ENCODE measurements at regions not wholly inside any gene's neighbourhood (a gene's known extent, or its start where the extent isn't known, plus 50 kb on each side); places are given as distances from the start of the nearest gene placed in this dataset.

DNA sequence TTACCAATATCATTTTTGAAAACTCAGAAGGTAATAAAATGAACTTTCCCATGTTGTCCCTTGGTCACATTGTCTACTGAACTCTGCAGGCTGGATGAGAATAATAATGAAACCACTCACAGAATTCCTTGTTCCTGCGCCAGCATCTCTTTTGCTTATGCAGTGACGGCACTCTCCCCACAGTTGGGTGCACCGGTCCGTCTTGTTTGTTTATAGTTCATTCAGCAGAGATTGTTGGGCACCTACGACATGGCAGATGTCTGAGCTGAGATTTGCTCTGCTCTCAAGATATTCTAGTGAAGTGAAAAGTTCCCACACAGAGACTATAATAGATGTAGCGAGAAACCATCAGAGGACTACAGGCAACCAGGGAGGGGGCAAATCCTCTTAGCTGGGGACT lies 375.7 kb upstream of the CDH11 start:
- no peak for DNase-seq (ENCODE audit: low read depth)

DNA sequence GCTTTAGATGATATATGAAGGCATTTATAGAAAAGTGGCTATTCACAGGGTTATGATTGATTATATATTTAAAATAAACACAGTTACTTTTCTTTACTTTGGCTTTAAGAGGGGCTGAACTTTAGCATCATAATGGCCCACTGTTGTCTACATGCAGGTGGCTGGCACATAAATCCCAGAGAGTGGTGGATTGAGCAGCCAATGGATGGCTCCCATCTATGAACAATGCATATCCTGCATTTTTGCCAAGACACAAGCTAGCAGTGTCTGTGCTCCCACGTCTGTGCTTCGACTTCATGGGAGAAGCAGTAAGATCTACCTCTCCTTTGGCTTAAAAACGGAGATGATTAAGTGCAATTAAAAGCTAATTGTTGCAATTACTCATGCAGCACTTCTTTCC lies 373.2 kb upstream of the CDH11 start:
- DNase-seq (ENCODE audit: low read depth) = no peak

DNA sequence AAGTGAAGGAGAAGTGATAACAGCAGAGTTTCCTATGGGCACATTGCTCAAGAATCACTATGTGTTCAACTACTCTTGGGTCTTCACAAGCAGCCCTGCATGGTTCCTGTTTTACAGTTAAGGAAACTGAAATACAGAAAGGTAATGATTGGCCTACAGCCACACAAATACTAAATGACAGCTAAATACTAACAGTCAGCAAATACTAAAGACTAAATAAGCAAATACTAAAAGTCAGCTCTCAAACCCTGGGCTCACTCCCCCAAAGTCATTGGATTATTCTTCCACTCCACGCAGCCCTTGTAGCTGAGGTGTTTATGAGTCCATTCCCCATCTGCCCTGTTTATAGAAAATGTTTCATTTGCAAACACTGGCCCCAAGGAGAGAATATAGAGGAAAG lies 372.7 kb upstream of the CDH11 start:
- DNase-seq (ENCODE audit: low read depth) = no peak

DNA sequence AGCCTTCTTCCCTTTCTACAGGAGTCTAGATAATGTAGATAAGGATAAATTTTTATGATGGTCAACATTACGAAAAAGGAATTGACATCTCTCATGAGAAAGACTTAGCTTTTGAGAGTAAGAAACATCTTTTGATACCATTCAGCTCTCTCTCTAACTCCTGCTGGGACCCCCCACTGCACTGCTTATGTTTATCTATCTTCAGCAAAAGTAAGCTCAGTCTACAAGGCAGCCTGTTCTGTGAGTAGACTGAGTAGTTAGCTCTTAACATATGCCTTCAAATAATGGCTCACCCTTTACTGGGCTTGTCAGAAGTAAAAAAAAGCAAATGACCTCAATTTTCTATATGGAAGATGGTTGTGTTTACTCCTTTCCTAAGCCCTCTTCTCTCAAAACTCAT lies 372.2 kb upstream of the CDH11 start:
- no peak for DNase-seq (ENCODE audit: low read depth)

- DNase-seq (ENCODE audit: low read depth) = no peak
Measured at GRCh38 chr16:65490286-65490685, 368.4 kb upstream of the CDH11 start.

GRCh38 chr16:65489531-65490023 lies 367.7 kb upstream of the CDH11 start:
- DNase-seq (ENCODE audit: low read depth) = no peak

DNA sequence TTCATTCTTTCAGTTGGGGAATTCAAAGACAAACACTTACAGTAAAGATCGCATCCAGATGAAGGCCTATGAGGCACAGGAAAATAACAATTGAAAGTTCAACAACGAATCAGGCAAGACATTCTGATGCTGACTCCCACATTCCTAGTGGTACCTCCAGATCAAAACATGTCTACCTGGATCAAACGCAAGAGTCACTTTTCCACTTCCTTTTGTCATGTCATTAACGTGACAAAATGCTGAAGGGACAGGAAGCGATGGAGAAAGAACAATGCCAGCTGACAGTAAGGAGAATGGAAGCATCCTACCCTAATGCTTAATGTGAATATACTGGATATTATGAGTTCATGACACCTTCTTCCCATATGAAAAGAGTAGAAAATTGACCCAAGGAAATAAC lies 365.4 kb upstream of the CDH11 start:
- no peak for DNase-seq (ENCODE audit: low read depth)

DNA sequence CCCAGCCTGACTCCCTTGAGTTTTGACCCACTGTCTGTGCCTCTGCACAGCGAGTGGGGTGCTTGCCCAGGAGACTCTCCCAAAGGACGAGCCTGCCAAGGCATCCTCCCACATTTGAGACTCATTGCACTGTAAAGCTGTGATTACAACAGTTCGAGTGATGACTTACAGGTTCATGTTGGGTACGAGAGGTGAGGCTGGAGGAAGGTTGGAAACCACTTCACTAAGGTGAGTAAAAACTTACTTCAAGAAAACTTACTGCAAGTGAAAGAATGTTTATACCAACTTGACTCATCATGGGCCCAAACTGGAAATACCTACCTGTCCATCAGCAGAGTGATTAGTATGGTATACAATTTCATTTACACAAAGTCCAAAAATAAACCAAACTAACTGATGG lies 360.1 kb upstream of the CDH11 start:
- no peak for DNase-seq (ENCODE audit: low read depth)

- no peak for DNase-seq (ENCODE audit: low read depth)
Measured at GRCh38 chr16:65480281-65481091, 358.6 kb upstream of the CDH11 start.

DNA sequence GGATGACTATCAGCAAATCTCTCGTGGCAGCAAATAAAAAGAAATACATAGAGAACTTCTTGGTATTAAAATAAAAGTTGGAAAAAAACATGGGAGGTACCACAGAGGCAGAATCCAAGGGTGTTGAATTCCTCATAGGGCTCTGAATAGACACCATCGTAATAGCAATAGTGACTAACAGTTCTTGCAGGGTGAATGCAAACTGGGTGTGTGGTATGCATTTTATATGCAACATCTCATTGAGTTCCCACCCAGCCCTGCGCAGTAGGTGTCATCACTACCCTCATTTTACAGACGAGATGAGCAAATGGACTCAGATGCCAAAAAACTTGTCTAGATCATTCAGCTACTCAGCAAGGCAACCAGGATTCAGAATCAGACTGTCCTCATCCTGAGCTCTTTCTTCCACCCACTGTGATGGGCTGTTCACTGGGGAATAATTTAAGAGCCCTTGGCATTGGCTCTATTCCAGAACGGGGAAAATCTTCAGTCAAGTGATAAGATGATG lies 354.6 kb upstream of the CDH11 start:
- no peak for DNase-seq (ENCODE audit: low read depth)

- no peak for DNase-seq (ENCODE audit: low read depth)
Measured at GRCh38 chr16:65473699-65474098, 351.8 kb upstream of the CDH11 start.

GRCh38 chr16:65469116-65469515 lies 347.3 kb upstream of the CDH11 start:
- no peak for DNase-seq (ENCODE audit: low read depth)

GRCh38 chr16:65468133-65468532 lies 346.3 kb upstream of the CDH11 start:
- no peak for DNase-seq (ENCODE audit: low read depth)

- no peak for DNase-seq (ENCODE audit: low read depth)
Measured at GRCh38 chr16:65463652-65464260, 341.9 kb upstream of the CDH11 start.

GRCh38 chr16:65457084-65457483 lies 335.2 kb upstream of the CDH11 start:
- DNase-seq (ENCODE audit: low read depth) = no peak

- no peak for DNase-seq (ENCODE audit: low read depth)
Measured at GRCh38 chr16:65455761-65456160, 333.9 kb upstream of the CDH11 start.

GRCh38 chr16:65453646-65454045 lies 331.8 kb upstream of the CDH11 start:
- DNase-seq (ENCODE audit: low read depth) = no peak

DNA sequence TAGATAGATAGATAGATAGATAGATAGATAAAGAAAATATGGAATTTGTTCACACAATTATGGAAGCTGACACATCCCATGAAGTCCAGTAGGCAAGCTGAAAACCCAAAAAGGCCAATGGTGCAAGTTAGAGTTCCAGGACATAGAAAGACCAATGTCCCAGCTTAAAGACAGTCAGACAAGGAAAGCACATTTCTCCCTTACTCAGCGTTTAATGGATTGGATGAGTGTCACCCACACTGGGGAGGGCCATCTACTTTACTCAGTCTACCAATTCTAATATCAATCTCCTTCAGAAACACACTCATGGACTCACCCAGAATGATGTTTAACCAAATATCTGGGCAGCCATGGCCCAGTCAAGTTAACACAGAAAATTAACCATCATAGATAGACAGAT lies 327.7 kb upstream of the CDH11 start:
- DNase-seq (ENCODE audit: low read depth) = no peak

DNA sequence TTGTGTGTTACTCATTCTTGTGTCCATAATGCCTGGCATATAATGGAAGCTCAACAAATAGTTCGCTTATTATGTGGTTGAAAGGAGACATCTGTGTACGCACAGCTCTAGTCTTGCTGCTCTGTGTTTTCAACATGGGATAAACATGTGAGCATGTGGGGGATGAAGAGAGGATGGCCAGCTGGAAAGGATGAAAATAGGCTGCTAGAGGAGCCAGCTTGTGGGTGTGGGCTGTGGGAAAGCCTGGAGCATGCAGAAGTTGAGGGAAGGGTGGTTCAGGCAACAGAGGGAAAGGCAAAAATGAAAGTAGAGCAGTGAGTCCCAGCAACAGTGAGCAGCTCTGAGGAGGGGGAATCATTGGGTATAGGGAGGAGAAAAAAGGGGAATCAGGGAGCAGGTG lies 324.6 kb upstream of the CDH11 start:
- no peak for DNase-seq (ENCODE audit: low read depth)

DNA sequence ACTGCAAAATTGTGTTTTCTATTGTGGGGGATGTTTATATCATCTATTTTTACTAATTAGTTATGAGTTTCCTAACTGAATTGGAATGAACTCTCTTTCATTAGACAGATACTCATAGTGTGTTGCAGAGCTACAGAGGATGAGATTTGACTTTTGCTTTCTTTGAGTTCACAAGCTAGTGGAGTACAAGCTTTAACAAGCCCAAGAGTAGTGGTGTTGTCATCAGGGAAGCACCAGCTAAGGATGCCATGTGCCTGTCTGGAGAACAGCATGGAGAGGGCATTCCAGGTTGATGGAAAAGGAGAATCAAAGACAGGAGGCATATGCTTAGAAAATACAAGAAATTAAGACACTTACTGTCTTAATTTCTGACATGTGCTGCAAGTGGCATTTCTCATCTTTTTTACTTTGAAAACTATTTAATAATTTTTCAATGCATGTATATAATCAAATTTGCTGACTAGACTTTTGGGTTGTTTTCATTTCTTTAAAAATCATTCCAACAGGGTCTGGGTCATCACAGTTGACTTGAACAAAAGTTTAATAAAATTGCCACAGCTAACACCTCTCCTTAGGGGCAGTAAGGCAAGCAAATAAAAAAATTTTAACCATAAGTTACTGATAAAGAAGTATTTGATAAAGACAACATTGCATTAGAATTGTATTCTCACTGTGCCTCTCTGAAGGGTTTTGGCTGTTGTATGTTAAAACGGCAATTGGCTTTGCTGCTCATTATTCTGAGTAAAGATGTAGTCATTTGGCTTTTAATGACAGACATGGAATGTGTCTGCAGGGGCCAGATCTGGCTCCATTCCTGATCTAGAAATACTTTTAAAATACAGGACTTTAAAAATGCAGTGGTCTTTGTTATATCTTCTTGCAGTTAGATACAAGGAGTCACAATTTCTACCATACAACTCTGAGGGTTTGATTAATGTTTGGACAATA lies 323.7 kb upstream of the CDH11 start:
- DNase-seq (ENCODE audit: low read depth) = no peak

- DNase-seq (ENCODE audit: low read depth) = no peak
Measured at GRCh38 chr16:65441501-65441900, 319.6 kb upstream of the CDH11 start.

DNA sequence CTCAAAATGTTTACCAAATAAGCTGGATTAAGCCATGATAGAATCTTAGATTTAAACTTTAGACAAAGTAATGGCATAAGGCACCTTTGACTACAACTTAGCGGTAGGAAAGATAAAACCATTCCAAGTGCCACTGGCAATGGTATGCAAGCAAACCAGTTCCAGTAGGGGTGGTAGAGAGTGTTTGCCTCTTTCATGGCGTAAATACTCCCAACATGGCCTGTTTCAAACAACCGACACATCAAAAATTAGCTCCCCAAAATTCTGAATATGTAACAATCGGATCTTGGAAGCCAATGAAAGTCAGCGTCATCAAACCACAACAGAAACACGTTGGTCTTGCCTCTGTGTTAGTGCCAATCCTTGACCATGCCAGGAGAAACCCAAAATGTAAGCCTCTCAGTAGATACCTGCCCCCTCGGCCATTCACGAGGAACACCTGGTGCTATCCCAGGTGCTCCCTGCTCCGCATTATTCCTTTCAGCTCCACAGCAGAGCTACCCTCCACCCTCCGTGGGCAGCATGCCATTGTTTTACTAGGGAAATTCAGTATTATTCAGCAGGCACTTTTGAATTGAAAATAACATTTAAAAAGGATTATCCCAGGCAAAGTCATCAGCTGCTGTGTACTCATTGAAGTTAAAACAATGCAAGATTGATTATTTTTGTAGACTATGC lies 307.8 kb upstream of the CDH11 start:
- DNase-seq (ENCODE audit: low read depth) = no peak

Data from stimulated activated CD4-positive, alpha-beta T cell treated with anti-CD3 and anti-CD28 coated beads, Interleukin-2, amount 100 ng/mL, for 4 hours (primary cell).